Prostate gland (tissue), 2 donors: ENCODE measurements at regions not wholly inside any gene's neighbourhood (a gene's known extent, or its start where the extent isn't known, plus 50 kb on each side); places are given as distances from the start of the nearest gene placed in this dataset.

Source experiments
- POLR2A ChIP-seq: fragments of 450-650 bp; IDR thresholded peaks from one replicate; pipeline ENCODE4 v1.6.1; 2016; ENCODE audit warnings: antibody characterized with exemption, mild to moderate bottlenecking
- POLR2AphosphoS5 ChIP-seq: sonication (generic); formaldehyde crosslinking; IDR thresholded peaks from one replicate; pipeline ENCODE4 v1.6.1; 2017; ENCODE audit warnings: antibody characterized with exemption
- TF ChIP-seq, protein P1 (sequence below), 4 experiments: fragments of 200-600 bp in 2 of 4; fragments of 450-650 bp in 2 of 4; sonication (generic) in 2 of 4; IDR thresholded peaks; 1 replicate in 3 of 4; 2 replicates in 1 of 4; pipeline ENCODE4 v1.5.1; 2016 to 2019; ENCODE audit warnings: antibody characterized with exemption in 4 of 4, mild to moderate bottlenecking in 2 of 4, moderate library complexity in 2 of 4

DNA sequence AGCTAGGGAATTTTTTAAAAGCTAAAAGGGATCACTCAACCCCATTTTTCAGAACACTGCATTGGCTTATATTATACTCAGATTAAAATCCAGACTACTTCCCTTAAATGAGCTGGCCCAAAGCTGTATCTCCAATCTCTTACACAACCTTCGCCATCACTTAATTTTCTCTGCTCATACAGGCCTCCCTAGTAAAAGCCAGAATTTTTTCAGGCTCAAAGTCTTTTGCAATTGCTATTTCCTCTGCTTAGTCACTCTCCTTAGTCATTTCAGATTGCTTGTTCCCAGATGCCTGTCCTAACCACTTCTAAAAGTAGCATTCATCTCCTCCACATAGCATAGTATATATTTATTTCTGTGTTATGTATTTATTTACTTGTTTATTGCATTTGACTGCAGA lies 1587.9 kb upstream of the ADGRL3 start:
- TF ChIP-seq, protein P1, sequence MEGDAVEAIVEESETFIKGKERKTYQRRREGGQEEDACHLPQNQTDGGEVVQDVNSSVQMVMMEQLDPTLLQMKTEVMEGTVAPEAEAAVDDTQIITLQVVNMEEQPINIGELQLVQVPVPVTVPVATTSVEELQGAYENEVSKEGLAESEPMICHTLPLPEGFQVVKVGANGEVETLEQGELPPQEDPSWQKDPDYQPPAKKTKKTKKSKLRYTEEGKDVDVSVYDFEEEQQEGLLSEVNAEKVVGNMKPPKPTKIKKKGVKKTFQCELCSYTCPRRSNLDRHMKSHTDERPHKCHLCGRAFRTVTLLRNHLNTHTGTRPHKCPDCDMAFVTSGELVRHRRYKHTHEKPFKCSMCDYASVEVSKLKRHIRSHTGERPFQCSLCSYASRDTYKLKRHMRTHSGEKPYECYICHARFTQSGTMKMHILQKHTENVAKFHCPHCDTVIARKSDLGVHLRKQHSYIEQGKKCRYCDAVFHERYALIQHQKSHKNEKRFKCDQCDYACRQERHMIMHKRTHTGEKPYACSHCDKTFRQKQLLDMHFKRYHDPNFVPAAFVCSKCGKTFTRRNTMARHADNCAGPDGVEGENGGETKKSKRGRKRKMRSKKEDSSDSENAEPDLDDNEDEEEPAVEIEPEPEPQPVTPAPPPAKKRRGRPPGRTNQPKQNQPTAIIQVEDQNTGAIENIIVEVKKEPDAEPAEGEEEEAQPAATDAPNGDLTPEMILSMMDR (IDR thresholded peaks at IDR 0.05) = no peak
- TF ChIP-seq POLR2A = no peak
- TF ChIP-seq POLR2AphosphoS5 = no peak
